ENCODE measurements at regions not wholly inside any gene's neighbourhood (a gene's known extent, or its start where the extent isn't known, plus 50 kb on each side); places are given as distances from the start of the nearest gene placed in this dataset.

- TF ChIP-seq SUZ12 (IDR thresholded peaks at IDR 0.05) = no peak
- TF ChIP-seq PKNOX1 (IDR thresholded peaks at IDR 0.05) = no peak
- TF ChIP-seq TARDBP (IDR thresholded peaks at IDR 0.05) = no peak
- TF ChIP-seq FOXM1 (IDR thresholded peaks at IDR 0.05; ENCODE audit: borderline replicate concordance) = no peak
- TF ChIP-seq ZNF384 (IDR thresholded peaks at IDR 0.05) = no peak
- TF ChIP-seq SP1 (IDR thresholded peaks at IDR 0.05) = no peak
- TF ChIP-seq ELF4 (IDR thresholded peaks at IDR 0.05) = no peak
- no peak for TF ChIP-seq LEF1 (IDR thresholded peaks at IDR 0.05; ENCODE audit: borderline replicate concordance)
- no peak for TF ChIP-seq BHLHE40 (IDR thresholded peaks at IDR 0.05; ENCODE audit: borderline replicate concordance)
- TF ChIP-seq CTBP1 (IDR thresholded peaks at IDR 0.05; ENCODE audit: borderline replicate concordance) = no peak
- TF ChIP-seq FOXK2 (IDR thresholded peaks at IDR 0.05) = no peak
- TF ChIP-seq FOXA1 (IDR thresholded peaks at IDR 0.05) = no peak
- TF ChIP-seq L3MBTL2 (conservative IDR thresholded peaks at IDR 0.05) = no peak
- no peak for TF ChIP-seq NFRKB (IDR thresholded peaks at IDR 0.05)
These were observed 788.3 kb upstream of the SLITRK5 start for GRCh38 chr13:86882835-86883234.
